ENCODE measurements at regions not wholly inside any gene's neighbourhood (a gene's known extent, or its start where the extent isn't known, plus 50 kb on each side); places are given as distances from the start of the nearest gene placed in this dataset.
"Not testable (repeated sequence)": the region's sequence is repeated elsewhere in the genome, so short reads cannot be mapped to it uniquely, and the experiment has no call there.

DNA sequence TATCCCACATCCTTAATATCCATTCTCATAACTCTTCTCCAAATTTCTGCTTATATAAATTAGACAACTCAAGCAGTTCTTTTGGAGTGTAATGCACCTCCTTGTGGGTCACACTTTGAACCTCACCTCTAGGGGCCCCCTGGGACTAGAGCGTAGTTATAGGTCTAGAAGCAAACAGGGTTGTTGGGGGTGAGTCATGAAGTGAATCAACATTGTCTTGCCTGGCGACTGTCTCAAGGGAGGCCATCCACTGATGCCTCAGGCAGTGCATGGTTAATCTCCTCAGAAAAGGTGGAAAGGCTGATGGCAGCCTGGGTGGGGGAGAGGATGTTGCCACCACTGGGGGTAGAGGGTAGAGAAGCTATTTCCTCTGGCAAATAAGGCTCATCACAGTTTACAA lies 129.1 kb downstream of the TNFRSF21 start:
- DNase-seq (ENCODE audit: low spot score): no peak

DNA sequence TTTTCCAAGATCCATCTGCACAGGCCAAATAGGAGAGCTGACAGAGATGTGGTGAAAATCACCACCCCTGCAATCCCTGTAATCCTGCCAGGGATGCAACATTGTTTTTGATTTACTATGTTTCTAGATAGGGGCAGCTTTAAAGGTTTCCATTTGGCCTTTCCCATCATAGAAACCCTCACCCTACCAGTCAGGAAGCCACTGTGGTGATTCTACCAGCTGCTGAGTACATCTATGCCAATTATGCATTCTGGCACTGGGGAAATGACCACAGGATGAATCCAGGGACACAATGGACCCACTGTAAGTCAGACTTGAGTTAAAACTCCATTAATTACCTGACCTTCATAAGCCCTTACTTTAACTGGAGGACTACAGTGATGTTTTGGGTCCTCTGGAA lies 130.4 kb downstream of the TNFRSF21 start:
- no peak for DNase-seq (ENCODE audit: low spot score)

DNA sequence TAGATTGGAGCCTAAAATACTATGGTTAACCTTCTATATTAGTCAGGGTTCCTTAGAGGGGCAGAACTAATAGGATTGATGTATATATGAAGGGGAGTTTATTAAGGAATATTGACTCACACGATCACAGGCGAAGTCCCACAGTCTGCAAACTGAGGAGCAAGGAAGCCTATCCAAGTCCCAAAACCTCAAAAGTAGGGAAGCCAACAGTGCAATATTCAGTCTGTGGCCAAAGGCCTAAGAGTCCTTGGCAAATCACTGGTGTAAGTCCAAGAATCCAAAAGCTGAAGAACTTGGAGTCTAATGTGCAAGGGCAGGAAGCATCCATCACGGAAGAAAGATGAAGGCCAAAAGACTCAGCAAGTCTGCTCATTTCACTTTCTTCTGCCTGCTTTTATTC lies 133.5 kb upstream of the ADGRF1 start:
- no peak for DNase-seq (ENCODE audit: low spot score)

DNA sequence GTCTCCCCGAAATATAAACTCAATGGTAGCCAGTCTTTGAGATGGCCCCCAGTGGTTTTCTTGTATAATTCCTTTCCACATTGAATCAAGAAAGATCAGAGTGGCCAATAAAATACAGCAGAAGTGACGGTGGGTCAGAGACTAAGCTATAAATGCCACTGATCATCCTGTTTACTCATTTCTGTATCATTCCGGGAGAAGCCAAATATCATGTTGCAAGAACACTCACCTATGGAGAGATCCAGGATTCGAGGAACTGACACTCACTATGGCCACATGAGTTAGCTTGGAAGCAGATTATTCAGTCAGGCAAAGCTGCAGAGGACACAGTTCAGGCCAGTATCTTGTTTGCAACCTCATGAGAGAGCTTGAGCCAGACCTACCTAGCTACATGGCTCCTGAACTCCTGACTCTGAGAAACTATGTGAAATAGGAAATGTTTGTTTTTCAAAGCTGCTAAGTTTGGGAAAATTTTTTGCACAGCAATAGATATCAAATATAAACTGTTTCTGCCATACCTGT lies 132.4 kb upstream of the ADGRF1 start:
- DNase-seq (ENCODE audit: low spot score): no peak

DNA sequence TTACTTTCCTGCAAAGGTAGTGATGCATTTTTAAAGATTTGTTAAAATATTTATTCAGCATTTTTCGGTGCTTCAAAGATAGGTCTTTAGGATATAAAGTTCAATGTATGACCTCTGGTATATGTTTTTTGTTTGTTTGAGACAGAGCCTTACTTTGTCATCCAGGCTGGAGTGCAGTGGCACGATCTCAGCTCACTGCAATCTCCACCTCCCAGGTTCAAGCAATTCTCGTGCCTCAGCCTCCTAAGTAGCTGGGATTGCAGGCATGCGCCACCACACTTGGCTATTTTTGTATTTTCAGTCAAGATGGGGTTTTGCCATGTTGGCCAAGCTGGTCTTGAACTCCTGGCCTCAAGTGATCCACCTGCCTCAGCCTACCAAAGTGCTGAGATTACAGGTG lies 131.9 kb upstream of the ADGRF1 start:
- DNase-seq (ENCODE audit: low spot score): not testable (repeated sequence)

DNA sequence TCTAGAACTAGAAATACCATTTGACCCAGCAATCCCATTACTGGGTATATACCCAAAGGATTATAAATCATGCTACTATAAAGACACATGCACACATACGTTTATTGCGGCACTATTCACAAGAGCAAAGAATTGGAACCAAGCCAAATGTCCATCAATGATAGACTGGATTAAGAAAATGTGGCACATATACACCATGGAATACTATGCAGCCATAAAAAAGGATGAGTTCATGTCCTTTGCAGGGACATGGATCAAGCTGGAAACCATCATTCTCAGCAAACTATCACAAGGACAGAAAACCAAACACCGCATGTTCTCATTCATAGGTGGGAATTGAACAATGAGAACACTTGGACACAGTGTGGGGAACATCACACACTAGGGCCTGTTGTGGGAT lies 131.0 kb upstream of the ADGRF1 start:
- DNase-seq (ENCODE audit: low spot score): not testable (repeated sequence)

DNA sequence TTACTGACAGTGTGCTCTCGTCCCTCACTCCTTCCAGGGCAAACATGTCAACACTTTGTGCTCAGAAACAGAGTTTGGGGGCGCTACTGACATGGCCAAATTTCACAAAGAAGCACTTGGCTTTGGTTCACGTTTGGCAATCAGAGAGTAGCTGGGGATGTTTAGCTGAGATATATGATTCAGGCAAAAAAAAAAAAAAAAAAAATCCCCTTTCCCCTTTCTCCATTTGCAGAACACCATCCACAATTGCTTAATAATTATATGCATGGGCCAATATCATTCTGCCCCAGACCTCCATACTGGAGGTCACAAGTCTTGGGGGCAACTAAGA lies 128.4 kb upstream of the ADGRF1 start:
- DNase-seq (ENCODE audit: low spot score): no peak

DNA sequence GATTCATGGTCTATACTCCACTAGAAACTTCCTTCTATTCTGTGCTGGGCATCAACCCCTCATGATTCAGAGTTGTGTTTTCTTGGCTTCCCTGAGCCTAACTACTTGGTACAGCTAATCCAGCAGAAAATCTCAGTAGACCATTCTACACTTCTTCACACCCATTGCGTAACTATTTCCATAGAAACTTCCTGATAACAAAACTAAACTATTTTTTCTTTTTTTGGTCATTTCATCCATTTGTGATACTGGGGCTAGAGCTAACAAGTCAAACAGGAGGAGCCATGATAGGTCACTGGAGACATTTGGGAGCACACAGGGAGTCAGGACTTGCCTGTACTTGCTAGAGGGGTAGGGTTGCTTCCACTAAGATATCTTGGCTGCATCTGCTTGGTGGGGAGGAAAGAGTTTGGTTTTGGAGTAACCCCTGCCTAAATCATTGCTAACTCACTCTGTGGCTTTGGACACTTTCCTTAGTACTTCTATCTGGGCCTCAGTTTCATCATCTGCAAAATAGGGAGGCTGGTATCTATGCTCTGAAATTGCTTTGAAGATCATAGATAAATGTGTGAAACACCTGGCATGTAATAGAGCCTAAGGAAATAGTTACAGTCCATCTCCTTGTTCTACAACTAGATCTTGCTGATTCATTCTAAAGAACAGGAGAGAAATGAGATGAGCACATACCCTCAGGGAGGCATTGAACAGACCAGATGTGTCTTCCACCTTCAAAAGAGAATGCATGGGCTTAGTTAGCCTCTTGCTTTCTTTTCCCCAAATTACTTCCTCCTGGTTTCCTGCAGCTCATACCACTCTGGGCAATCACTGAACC lies 127.9 kb upstream of the ADGRF1 start:
- DNase-seq (ENCODE audit: low spot score): no peak

DNA sequence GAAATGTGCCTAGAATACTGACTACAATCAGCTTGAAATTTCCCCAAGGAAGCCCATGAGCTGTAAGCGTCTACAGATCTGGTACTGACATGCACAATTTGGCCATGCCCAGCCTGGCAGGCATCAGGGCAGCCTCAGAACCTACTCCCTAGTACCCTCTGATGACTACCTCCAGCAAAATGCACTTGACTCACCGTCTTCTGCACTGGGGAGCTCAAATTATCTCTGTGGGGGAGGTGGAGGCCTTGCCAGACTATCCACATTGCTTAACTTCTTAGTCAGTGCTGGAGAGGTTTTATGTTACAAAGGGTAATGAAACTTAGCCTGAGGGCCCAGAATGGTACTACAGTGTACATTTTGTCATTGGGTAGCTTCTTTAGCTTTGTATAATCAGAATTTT lies 126.0 kb upstream of the ADGRF1 start:
- DNase-seq (ENCODE audit: low spot score): no peak

DNA sequence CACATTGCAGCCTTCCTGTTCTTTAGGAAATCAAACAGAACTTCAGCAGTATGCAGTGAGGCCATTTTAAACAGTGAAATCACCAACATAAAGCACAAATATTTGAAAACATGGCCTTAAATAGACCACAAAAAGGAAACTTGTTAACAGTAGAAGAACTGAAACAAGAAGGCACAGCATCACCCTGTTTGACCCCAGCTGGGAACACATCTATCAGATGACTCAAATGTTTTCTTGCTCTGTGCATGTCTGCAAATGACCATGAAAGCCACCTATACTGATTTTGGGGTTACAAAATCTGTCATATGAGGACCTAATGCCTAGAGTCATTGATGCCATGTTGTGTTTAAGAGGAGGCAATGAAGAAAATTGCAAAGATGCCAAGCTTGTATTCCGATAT lies 123.8 kb upstream of the ADGRF1 start:
- DNase-seq (ENCODE audit: low spot score): no peak

DNA sequence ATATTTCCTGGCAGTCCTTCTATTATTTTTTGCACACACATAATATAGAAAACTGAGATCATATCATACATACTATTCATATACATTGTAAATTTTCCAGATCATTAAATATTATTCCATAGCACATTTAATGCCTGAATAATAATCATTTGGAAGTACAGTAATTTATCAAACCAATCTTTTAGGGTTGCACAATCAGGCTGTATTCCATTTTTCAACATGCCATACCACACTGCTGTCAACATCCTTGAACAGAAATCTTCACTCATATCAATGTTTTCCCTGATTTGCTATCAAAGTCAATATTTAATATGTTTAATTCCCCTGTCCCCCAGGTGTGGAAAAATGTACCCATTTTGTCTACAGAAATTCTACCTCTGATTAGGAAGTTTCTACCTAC lies 122.7 kb upstream of the ADGRF1 start:
- no peak for DNase-seq (ENCODE audit: low spot score)

DNA sequence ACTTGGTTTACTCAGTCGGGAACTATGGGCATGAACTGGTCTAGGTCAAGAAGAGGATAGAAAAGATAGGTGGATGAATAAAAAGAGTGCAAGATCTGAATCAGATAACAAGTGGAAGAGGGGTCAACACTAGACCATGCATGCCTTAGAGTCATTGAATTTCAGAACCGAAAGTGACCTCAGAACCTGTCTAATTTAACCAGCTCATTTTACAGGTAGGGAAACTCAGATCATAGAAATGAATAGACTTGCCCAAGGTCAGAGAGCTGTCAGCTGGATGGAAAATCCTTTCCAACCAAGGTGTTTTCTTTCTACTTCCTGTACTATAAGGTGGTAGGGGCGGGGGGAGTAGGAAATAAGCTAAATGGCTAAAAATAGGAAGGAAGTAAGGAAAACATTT lies 121.4 kb upstream of the ADGRF1 start:
- DNase-seq (ENCODE audit: low spot score): no peak

DNA sequence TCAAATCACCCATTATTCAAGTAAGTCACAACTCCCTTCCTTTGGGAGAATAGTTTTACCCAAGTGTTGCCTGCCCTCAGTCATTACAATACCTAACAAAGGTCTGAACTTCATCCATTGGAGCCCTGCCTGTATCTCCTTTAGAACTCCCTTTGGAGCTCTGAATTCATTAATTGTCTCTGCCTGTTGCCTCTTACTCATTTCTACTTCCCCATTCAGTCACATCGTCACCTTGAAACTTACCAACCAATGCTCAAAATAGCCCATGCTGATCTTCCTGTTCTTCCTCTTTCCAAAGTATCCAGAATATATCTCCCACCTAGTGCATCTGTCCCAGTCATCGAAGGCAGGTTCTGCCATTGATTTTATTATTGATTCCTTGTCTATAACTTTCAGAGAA lies 120.7 kb upstream of the ADGRF1 start:
- DNase-seq (ENCODE audit: low spot score): no peak

DNA sequence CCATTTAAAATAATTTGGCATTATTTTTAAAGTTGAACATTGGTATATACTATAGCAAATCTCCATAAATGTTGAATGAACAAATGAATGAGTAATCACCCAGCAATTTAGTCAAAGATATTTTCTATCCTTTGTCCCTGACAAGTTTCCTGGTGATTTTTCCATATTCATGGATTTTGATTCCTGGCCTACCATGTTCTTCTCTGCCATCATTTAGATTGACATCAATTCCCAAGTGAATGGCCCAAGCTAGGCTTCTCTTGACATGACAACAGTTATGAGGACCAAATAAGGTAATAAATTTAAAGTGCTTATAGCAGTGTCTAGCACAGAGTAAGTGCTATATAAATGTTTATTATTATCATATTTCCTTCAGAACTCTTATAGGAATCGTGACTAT lies 120.1 kb upstream of the ADGRF1 start:
- no peak for DNase-seq (ENCODE audit: low spot score)

DNA sequence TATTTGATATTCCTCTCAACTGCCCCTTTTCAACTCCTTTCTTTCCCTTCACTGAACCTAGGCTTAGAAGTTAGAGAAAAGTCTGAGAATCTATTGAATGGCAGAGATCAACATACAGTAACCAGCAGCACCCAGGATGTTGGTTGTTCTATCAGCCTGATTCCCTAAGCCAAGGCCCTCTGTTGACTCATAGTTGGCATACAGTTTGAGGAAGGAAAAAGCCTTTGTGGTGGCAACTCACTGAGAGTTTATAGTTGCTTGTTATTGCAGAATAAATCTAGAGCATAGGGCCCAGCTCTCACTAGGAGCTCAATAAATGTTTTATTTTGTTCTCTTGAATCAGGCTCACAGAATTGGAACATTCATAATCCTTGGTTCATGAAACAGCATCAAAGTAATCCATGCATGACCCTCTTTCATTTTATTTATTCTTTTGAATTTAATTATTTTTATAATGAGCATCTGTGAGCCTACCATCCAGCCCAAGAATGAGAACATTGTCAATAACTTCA lies 119.1 kb upstream of the ADGRF1 start:
- no peak for DNase-seq (ENCODE audit: low spot score)

DNA sequence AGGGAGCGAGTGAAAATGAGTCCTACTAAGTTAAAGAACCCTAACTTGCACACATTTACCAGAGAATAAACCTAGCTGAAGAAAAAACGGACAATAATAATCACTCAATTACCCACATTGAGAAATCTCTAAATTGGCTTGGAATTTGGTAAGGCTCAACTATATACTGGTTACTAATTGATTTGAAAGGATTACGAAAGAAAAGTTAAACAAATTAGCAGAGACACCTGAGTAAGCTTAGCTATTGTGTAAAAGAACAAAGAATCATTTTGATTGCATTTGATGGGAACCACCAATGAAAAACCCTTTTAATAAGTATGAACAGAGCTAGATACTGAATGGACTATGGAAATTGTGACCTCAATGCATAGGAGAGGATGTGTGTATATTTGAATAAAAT lies 118.6 kb upstream of the ADGRF1 start:
- DNase-seq (ENCODE audit: low spot score): no peak

DNA sequence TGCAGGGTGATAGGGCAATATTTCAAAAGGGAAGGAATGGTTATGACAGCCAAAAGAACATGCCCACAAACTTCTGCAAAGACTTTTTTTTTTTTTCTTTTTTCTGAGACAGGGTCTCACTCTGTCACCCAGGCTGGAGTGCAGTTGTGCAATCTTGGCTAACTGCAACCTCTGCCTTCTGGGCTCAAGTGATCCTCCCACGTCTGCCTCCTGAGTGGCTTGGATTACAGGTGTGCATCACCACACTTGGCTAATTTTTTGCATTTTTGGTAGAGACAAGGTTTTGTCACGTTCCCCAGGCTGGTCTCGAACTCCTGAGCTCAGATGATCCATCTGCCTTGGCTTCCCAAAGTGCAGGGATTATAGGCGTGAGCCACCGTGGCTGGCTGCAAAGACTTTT lies 117.6 kb upstream of the ADGRF1 start:
- no peak for DNase-seq (ENCODE audit: low spot score)

DNA sequence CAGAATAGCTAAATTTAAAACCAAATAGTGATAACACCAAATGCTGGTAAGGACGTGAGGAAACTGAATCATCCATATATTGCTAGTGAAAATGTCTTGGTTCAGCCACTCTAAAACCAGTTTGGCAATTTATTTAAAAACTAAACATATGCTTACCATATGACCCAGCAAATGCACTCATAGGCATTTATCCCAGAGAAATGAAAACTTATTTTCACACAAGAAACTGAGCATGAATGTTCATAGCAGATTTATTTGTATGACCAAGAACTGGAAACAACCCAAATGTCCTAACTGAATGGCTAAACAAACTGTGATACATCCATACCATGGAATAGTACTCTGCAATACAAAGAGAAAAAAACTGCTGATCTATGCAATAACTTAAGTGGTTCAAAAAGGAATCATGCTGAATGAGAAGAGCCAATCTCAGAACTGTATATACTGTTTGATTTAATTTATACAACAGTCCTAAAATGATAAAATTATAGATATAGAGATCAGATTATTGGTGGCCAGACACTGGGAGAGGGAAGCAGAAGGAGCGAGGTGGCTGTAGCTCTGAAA lies 115.6 kb upstream of the ADGRF1 start:
- no peak for DNase-seq (ENCODE audit: low spot score)

DNA sequence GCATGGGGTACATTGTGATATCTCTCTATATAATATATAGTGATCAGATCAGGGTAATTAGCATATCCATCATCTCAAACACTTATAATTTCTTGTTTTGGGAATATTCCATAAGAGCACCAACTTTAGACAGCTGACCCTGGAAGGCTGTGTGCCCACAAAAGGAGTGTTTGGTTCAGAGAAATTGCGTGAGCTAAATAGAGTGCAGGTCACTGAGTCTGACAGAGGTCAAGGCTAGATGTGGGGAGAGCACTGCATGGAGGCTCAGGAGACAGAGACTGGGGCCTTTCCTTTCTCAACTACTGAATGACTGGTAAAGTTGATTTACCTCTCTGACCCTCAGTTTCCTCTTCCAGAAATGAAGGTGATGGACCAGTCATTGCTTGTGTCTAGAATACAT lies 114.9 kb upstream of the ADGRF1 start:
- no peak for DNase-seq (ENCODE audit: low spot score)

DNA sequence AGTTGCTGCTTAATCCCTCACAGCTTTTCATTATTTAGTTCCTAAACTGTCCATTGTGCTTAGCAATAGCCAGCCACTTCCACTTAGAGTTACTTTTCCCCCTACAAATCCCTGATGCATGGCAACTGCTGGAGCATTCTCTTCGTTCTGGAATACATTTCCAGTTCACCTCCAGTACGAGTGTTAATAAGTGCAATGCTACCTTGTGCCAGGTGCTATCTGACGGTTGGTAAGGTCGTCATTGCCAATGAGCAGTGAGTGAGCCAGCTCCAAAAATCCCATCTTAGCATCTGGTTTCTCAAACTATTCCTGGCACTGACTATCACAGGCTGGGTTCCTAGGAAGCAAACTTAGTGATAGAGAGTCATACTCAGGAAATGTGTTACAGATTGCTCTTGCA lies 114.1 kb upstream of the ADGRF1 start:
- DNase-seq (ENCODE audit: low spot score): no peak

DNA sequence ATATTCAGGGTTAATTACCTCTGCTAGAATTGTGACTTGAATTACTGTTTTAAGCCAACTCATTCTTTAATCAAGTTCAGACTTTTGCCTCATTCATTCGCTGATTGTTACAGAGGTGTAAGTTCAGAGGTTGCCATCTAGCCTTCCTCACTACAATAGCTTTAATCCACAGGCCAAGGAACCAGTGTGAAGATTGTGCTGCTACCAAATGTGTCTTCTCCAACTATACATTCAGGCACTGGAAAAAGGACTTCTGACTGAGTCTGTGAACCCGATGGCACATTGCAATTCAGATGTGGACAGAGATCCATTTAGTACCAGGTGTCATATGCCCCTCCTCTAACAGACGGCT lies 111.2 kb upstream of the ADGRF1 start:
- no peak for DNase-seq (ENCODE audit: low spot score)

DNA sequence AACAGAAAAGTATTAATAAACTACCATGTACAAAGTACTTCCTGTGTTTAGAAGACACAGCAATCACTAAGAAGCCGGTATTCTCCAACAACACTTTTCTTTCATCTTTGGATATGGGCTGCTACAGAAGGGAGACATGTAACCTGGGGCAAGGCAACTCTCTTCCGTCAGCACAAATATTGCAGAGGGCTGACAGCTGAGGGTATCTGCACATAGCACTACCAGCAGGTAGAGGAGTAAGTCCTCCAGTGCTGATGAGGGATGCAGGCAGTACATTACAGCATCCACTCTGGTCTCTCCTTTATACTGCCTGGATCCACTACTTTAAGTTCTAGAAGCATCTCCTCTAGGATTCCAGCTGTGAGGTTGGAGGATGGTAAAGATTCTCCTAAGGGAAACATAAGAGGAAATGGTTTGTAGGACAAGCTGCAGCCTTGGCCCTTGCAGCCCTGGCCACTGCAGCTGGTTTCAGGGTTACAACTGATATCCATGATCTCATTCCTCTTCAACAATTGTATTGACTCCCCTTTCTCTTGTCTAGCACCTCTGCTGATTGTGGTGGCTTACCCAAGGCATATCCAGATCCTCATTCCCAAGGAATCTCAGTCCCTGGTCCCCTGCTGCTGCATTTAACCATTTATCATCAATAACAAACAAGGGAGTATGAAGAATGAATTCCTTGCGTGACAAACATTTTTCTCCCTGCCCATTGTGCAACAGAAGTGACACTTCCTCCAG lies 110.7 kb upstream of the ADGRF1 start:
- no peak for DNase-seq (ENCODE audit: low spot score)

DNA sequence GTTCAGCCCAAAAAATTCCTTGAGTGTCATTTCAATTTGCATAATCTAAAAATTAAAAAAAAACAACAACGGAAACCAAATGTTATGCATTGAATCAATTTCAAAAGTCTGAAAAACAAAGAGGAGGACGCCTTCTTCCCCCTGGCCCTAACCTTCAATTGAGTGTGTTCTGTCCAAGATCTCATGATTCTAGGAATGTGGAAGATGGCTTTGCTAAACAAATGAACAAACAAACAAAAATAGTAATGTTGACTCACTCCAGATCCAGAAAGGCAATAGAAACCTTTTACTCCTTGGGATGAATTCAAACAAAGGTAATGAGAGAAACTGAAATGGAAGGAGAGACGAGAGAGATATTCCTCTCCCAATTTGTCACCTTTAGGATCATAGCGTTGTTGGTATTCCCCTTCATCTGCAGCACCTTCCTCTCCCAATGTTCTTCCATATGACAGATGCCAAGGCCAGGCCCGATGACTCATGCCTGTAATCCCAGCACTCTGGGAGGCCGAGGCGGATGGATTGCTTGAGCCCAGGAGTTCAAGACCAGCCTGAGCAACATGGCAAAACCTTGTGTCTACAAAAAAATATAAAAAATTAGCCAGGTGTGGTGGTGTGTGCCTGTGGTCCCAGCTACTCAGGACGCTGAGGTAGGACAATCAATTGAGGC lies 109.2 kb upstream of the ADGRF1 start:
- no peak for DNase-seq (ENCODE audit: low spot score)
